HG03460 (cell line): ENCODE measurements at regions not wholly inside any gene's neighbourhood (a gene's known extent, or its start where the extent isn't known, plus 50 kb on each side); places are given as distances from the start of the nearest gene placed in this dataset.
"Not testable (repeated sequence)": the region's sequence is repeated elsewhere in the genome, so short reads cannot be mapped to it uniquely, and the experiment has no call there.

Source experiments
- ATAC-seq: cut with Tn5 transposase; IDR thresholded peaks from one replicate; pipeline ENCODE4 v1.9.1; 2021; ENCODE audit not compliant: unreplicated experiment

DNA sequence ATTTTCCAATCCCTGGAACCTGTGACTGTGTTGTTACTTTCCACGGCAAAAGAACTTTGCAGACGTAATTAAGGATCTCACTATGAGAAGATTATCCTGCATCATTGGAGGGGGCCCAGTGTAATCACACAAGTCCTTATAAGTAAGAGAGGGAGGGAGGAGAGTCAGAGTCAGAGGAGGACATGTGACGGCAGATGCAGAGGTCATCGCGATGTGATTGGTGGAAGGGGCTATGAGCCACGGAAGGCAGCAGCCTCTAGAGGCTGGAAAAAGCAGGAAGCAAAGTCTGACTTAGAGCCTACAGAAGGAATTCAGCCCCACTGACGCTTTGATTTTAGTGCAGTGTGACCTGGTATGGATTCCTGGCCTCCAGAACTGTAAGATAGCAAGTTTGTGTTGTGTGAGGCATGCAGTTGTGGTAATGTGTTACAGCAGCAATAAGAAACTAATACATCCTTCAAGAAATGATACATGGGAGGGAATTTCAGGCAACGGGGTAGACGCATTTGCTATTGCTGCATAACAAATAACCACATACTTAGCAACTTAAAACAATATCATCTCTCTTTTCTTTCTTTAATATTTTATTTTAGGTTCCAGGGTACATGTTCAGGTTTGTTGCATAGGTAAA lies 112.7 kb upstream of the SERPINE2 start:
- no peak for ATAC-seq

DNA sequence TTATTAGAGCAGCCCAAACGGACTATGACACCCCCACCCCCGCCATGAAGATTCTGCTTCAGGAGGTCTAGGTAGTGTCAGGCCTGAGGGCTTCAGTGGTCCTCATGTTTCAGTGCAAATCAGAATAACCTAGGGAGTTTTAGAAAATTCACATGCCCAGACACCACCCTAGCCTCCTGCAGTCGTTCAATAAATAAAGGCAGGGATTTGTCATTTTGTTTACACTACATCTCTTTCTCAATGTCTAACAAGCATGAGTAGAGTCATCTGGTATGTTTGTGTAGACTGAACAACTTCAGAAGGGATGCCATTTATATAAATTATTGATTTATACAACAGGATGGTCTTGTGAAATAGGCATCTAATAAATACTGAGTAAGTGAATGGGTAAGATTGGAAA lies 112.1 kb upstream of the SERPINE2 start:
- ATAC-seq: no peak

DNA sequence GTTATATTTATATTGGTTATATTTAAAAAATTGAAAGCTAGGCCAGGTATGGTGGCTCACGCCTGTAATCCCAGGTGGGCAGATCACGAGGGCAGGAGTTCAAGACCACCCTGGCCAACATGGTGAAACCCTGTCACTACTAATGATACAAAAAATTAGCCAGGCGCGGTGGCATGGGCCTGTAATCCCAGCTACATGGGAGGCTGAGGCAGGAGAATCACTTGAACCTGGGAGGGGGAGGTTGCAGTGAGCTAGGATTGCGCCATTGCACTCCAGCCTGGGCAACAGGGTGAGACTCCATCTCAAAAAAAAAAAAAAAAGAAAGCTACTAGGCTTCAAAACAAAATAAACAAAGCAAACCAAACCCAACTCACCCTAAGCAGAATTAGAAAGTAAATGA lies 109.0 kb upstream of the SERPINE2 start:
- ATAC-seq: not testable (repeated sequence)

DNA sequence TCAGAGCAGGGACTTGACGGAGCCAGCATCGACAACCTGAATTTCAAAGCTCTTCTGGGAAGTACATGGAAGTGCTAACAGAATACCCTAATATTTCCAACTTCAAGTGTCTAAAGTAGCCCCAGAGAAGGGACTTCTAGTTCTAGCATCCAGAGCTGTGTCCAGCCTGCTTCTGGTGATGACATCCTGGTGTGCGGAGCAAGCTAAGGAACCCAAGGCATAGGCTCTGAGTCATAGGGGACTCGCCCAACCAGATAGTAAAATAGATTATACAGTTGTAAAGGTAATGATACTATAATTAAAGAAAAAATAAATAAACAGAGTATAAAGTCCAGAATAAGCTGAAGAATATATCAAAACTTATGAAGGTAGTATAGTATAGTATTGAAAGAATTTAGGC lies 108.1 kb upstream of the SERPINE2 start:
- no peak for ATAC-seq

DNA sequence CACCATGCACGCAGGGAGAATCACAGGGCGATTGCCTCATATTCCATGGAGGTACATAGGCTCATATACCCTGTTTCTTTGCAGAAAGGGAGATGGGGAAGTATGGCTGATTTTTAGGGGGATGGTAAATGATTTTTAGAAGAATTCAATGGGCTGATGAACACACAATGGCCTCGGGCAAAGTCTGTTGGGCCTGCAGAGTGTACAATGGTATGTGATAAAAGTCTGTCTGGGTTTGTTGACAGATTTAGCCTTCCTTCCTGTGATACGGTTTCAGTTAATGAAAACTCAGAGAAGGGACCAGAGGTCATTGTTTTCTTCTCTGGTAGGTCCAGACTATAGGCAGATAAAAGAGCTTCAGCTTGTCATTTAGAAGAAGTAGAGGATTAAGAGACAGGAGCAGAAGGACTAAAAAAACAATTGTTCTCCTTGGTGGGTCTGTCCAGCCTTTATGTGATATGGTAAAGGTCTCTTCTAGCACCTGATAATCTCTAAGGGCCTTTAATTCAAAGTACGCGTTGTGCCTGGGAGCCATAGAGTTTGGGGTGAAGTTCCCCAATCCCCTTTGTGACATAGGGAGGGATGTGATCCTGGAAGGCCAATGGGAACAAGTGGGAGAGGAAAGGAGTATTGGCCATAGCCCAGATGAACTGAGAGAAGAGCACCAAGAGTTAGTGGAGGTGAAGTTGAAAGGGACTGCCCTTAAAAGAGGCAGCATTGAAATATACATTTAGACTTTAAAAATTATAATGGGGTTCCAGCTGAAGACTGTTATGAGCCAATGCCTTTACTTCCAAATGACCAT lies 107.5 kb upstream of the SERPINE2 start:
- ATAC-seq: no peak

DNA sequence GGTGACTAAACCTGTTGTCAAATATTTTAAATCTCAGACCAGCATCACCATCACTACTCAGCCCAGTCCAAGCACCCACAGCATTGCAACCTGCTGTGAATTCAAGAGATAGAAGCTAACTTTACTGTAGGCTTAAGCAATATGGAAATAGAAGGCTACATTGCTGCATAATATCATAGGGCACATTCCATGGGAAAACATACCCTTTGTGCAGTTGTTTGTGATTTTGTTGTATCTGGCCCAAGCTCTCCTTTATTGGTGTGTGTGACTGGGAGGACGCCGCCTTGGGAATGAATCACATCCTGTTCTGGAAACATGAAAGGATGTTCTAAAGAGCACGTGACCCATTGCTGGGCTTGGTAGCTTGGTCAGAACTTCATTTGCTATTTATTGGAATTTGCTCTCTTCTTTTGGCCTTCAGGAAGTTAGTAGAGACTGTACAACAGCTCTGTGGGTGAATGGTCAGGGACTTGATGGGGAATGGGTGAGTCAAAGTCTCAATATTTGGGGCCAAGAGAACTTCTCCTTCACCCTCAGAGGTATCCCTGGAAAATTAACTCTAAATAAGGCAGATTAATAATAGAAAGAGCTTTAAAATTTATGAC lies 106.8 kb upstream of the SERPINE2 start:
- no peak for ATAC-seq

DNA sequence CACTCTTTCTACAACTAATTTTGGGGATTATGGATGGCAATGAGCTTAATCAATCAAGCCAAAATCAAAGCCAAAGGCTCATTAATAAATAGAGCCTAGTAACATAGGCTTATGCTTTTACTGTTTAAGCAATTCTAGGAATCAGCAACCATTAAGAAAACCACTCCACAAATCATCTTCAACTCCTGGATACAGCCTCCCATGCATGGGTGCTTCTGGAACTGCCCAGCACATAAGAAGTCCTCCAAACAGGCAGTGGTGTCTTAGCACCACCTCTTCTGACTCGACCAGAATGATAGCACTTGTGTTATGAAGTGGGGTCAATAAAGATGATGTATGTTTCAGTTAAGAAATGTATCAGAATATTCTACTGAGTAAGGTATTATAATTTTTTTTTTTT lies 104.4 kb upstream of the SERPINE2 start:
- ATAC-seq: no peak

DNA sequence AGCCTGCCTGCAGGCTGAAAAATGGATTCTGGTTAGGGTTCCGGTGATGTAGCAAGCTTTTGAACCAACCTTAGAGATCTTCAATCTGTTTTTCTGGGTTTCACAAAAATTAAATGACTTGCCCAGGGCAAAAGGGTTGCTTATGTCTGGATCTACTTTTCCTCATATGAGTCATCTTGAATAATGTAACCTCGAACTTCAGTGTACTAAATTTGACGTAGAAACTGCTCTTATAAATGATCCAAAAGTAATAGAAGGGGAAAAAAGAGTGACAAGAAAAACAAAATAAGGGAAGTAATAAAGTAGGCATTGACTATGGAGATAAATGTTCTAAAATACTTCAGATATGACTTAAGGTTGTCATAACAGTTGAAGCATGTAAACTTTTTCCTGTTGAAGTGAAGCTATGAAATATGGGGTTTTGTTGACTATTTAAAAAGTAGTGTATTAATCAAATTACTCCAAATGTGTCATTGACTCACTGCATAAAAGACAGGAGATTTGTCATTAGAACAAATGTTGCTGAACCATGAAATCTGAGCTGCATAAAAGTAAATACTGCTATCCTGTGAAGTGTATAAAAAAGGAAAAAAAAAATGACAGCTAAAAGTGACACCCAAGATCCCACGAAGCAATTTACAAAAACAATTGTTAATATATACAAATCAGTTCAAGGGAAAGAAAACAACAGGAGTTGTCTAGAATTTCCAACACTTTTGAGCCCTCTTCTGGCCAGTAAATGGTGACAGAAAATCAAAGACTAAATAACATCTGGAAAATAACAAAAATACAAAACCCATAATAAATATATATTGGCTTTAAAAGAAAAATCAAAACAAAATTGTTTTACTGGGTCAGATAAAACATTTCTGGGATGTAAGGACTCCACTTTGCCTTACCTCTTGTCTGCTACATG lies 103.6 kb upstream of the SERPINE2 start:
- no peak for ATAC-seq

DNA sequence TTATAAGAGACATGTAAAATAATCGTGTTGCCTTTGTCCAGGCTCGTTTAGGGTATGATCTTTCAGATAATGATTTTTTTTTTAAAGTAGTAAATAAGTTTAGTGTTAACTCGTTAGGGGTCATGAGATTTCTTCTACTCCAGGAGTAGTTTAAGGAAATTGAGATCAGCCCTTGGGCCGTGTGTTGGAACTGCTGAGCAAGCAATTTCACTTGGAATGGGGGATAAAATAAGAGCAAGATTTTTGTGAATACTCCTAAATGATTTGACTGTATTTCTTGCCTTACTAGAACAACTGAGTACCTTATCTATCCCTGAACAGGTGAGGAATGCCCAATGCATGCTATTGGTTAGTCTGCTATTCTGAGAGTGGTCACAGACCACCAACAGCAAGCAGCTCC lies 102.2 kb upstream of the SERPINE2 start:
- no peak for ATAC-seq

DNA sequence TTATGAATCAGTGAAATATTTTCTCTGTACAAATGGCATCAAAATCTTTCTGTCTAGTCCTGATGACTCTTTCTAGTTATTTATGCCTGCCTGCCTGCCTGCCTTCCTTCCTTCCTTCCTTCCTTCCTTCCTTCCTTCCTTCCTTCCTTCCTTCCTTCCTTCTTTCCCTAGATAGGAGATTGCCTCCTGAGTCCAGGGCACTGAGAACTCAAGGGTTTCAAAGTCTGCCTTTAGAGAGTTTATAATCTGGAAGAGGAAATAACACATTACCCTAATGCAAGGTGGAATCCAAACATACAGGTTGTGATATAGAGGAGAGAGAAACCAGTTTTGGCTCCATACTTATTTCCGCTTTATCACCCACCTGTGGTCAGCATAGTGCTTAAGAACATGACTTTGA lies 98.1 kb upstream of the SERPINE2 start:
- no peak for ATAC-seq

DNA sequence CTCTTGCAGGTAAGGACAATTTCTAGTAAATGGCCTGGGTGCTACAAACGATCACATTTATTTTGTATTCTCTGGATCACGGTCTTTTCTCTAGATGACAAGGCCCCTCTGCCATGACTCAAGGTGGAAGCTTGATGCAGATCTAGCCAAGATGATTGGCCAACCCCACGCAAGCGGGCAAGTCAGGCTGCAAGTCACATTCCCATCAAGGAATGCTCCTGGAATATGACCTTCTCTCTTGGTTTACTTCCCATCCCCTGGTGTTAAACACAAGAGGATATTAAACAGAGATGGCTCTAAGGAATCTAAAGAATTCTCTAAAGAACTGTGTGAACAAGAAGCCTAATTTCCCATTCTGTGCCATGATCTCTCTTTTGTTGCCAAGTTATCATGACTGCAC lies 97.3 kb upstream of the SERPINE2 start:
- no peak for ATAC-seq

DNA sequence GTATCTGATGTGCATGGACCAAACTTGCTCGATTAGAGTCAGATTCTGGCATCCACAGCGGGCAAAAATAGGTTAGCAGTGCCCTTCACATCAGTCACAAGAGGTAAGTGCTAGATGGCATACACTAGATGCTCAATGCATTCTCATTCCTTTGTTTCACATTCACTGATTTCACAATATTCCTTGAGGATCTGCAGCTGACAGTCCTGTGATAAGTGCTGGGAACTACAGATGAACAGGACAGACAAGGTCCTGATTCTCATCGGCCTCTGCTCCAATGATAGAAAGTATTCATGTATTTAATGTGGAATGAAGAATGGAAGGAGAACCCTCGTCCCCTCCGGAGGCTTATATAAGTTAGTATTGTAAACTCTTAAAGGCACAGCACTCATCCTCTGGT lies 96.8 kb upstream of the SERPINE2 start:
- ATAC-seq: no peak

DNA sequence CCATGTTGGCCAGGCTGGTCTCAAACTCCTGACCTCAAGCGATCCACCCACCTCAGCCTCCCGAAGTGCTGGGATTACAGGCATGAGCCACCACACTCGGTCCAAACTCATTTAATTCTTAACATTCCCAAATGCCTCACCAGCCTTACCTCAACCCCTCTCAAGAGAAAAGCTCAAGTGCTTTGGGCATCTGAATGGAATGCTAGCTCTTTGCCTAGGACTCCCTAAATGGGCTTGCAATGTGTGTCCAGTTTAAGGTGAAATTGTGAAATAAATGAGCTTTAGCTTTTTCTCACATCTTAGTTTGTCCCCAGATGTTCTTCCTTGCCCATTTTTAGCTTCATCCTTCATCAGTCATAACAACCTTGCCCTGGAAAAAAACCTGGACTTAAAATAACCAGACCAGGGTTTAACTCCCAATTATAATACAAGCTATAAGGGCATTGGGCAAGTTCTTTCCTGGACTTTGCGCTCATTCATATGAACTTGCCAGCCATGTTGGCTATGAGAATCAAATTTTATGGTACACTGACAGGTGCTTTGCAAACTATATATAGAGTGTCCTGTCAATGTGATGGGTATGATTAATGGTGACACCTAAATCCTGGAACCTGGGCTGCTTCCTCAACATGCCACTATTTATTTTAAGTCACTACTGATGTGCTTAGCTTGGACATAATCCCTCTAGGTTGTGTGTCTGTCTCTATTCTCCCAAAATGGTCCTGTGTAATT lies 95.1 kb upstream of the SERPINE2 start:
- no peak for ATAC-seq

DNA sequence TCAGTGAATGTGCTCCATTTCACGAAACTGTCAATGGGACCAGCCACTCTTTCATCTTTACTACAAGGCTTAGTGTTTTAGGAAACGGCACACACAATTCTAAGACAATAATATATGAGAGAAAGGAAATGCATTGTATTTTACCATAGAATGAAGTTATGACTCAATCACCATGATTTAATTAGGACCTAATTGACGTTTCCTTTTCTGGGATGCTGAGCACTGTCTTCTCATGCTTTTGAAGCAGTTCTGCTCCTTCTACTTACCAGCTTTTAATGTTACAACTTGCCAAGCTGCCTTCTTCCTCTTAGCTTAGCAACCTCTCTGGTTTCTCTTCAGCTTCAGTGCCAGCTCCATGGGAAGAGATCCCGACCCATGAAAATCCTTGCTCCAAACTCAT lies 94.3 kb upstream of the SERPINE2 start:
- no peak for ATAC-seq

DNA sequence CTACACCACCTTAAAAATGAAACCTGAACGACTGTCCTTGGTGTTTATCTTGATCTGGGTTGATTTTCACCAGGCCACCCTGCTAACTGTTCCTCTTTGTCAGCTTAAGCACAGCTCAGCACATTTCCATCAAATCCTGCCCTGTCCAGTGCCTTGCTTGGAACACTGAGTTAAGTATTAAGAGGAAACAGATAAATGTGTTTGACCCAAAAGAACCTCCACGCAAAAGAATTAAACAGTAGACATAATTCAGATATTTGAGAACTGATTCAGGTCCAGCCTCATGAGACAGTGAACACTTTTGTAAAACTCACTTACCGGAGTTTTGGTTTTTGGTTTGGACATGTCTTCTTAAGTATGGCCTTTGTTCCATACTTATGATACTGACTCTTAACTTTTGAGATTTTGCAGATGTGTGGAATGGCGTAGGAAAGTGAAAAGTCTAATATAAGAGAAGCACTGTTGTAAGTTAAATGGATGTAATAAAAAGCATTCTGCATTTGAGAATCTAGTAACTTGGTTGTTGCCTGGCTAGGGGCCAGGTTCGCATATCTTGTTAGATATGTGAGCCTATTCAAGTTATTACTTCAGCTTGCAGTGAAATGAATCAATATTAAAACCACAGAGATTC lies 88.9 kb upstream of the SERPINE2 start:
- ATAC-seq: no peak

DNA sequence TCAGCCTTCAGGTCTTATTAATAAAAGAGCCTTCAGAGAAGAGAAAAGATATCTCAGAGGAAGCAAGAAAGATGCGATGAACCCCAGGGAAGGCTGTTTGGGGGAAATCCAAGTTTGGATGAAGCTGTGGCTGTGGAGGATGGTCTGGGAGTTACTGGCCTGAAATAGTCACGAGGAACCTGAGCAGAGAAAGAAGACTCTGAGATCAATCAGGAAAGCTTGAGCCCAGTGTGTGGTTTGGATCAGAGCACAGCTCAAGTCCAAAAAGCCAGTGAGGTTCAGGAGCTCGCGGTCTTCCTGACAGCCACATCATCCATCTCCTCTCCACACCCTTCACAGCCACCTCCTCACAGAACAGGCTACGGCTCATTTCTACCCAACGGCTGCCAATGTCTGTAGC lies 87.4 kb upstream of the SERPINE2 start:
- ATAC-seq: no peak

DNA sequence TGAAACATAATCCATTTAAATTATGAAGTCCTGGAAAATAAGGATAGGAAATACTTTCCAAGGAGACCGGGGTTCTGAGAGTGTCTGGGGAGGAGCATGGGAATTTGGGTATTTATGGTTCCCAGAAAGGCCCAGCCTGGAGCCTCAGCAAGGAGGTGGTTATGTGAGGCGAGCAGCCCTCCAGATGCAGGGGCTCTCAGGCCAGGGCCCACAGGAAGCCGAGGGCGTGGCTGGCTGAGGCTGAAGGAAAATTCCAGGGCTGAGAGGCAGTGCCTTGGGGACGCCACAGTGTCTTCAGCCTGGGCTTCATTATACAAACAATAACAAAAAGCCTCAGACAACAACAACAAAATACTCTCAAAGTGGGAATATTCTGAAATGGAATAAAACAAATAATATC lies 86.9 kb upstream of the SERPINE2 start:
- no peak for ATAC-seq

DNA sequence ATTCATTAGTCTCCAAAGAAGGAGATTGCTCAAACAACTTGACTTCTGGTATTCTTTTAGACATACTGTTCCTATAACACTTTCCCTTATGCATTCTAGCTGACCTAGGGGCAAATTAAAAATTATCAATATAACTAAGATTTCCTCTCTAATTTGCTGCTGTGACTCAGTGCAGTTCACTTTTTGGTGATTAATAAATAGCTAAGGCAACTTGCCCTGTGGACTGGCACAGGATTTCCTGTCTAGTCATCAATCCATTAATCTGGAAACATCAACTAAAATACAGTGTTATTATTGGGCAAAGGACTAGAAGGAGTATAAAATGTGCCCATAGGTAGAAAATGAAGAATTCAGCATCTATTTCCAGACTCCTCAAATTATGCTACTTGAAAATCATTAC lies 83.5 kb upstream of the SERPINE2 start:
- ATAC-seq: no peak

DNA sequence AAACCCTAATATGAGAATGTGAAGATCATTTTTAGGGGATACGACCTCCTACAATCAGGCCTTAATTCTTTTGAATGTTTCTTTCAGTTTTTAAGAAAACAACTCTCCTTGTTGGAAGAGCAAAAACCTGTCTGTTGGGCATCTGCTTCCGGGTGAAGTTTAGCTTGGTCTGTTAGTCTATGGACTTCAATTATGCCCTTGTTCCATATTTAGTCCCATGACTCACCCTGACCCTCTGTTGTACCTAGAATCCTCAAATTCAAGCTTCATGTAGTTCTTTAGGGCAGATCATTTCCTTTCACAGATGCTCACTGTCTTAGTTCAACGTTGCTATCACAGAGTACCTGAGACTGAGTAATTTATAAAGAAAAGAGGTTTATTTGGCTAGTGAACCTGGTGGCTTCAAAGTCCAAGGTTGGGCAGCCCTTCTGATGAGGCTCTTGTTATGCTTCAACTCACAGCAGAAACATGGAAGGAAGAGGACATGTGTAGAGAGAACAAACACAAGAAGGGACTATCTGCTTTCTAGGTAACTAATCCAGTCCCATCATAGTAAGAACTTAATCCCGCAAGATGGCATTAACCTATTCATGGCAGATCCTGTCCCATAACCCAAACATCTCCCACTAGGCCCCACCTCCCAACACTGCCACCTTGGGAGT lies 82.5 kb upstream of the SERPINE2 start:
- ATAC-seq: no peak

DNA sequence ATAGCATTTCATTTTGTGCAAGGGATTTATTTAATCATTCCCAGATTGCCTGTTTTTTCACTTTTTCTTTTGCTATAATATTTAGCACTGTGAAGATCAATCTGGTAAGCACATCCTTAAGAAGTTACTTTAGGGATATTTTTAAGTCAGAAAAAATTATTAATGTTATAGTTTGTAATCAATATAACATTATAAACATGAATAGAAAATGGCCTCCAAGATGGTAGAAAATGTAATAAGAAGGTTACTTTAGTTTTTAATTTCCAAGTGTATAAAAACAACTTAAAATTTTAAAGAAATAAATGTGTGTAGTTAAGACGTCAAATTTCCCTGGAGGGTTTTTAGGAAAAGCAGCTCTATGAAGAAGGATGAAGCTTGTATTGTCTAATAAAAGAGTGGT lies 81.9 kb upstream of the SERPINE2 start:
- ATAC-seq: no peak
